NCI-H1436 (cell line): ENCODE measurements at regions not wholly inside any gene's neighbourhood (a gene's known extent, or its start where the extent isn't known, plus 50 kb on each side); places are given as distances from the start of the nearest gene placed in this dataset.

ENCODE experiments used
- DNase-seq: peaks from one replicate; lab custom pipeline; 2025; lab: John Stamatoyannopoulos, UW

DNA sequence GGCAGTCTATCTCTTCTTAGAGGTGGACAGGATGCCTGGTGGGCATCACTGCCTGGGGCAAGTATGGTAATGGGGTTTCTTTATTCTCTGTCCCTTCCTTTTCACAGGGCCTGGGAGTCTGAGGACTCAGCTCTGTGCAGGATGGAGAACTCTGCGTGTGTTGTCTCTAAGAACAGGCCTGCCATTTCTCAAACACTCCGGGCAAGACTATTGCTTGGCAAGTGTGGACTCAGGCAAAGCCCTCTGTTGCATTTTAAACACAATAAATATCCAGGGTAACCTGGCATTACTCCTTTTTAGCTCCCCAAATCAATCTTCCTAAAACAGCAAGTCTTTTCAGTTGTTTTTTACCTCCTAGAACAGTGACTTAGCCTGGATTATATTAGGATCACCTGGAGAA, 185.1 kb upstream of the ROPN1 start:
- DNase-seq: no peak

DNA sequence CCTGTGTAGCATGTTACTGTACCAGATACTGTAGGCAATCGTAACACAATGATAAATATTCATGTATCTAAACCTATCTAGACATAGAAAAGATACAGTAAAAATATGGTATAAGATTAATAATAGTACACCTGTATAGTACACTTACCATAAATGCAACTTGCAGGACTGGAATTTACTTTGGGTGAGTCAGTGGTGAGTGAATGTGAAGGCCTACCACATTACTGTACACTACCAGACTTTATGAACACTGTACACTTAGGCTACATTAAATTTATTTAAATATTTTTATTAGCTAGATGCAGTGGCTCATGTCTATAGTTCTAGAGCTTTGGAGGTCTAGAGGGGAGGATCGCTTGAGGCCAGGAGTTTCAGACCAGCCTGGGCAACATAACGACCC, 186.6 kb upstream of the ROPN1 start:
- DNase-seq: no peak

DNA sequence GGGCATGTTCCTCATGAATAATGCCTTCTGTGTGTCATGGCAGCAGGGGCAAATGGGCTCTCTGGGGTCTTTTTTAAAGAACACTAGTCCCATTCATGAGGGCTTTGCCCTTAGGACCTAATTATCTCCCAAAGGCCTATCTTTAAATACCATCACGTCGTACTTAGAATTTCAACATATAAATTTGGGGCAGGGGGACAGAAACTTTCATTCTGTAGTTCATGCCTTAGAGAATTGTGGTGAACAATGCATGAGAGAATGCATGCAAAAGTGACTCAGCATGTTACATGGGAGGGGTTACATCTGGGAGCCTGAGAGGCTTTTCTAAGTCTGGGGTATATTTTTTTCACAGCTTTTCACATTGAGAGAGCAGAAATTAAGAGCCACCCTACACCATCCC, 208.5 kb upstream of the ROPN1 start:
- DNase-seq: no peak

DNA sequence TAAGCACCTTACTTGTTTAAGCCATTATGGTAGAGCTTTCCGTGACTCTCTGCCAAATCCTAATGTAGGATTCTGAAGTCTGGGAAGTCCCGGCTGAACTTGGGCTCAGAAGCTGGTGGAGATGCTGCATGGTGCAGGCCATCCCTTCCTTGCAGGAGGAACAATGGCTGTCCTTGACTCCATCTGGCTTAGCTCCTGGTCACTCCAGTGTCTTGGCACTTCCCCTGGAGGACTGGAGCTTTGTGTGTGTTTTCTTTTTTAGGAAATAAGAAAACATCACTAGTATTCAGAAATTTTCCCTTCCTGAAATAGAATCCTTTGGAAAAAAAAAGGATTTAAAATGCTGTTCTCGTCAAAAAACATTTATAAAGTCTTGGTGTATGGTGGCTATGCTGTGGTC, 209.3 kb upstream of the ROPN1 start:
- no peak for DNase-seq

DNA sequence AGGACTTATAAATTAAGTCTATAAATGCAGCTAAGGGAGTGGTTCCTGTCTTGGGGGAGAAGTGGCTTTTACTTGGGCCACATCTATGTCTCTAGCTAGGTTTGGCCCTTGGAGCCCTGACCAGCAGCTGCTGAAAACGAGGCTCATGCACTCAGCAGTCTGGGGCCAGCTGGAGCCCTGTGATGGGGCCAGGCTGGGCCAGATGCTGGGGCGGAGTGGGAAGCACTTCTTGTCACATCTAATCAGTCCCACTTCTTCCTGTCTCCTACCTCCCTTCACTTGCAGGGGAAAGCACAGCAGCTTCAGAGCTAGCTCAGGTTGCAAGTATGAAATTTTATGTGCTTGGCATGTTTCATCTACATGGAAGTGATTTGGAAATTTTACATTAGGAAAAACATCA, 209.9 kb upstream of the ROPN1 start:
- no peak for DNase-seq

DNA sequence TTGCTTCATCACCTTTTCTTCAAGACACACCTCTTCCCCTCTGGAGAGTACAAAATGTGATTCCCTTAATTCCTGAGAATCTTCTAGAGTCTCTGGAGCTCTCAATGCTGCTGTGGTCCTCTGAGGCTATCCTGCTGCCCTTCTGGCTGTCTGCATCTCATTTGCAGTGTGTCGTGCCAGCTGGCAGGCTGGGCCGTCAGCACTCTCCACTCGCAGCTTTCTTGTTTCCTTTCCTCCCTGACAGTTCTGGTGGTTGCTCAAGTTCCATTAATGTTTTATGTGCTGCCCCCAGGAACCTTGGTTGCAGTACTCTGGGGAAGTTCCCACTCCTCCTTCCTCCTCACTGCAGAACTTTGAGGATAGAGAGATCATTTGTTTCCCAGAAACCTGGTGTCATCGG, 210.8 kb upstream of the ROPN1 start:
- no peak for DNase-seq

DNA sequence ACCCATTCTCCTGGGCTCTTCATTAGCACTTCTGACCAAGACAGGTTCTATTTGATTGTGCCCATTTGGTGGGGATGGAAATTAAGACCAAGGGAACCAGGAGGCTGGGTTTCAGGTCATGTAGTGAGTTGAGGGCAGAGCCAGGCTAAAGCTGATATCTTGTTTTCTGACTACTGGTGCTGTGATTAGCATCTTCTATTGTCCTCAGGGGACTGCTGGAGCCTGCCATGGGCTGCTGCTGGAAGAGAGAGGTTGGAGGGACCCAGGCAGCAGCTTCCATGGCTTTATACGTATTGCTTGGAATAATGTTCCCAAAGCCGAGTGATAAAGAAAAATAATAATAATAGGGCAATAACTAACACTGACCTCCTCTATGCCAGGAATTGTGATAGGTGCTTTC, 211.4 kb upstream of the ROPN1 start:
- DNase-seq: no peak

DNA sequence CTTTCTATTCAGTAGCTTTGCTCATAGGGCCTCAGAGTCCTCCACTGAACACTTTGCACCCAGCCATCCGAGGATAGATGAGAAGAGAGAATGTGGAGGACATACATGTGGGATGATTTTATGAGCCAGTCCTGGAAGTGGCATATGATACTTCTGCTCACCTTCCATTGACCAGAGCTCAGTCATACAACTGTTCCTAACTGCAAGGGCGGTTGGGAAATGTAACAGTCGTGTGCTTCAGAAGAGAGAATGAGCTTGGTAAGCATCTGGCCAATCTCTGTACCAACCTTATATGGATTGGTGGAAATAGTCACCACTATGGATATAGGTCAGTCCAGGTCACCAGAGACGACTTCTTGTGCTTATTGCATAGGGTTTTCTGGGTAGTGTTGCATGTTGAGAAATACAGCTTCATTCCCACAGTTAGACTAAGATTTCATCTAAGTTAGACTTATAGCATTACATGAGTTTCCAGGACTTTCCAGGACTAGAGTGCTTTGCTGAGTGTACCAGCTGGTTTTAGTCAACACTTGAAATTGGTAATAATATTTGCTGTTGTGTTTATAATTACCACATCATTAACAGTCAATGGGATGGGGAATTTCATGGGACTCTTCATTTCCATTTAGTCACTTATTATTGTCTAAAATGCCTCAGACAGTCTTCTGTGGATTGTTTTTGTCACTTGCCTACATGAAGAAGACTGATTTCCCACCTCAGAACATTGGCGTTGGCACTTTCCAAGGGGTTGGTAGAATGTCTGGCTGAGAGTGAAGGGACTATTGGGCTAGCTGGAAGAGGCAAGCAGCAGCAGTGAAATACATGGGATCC, 214.5 kb upstream of the ROPN1 start:
- no peak for DNase-seq

DNA sequence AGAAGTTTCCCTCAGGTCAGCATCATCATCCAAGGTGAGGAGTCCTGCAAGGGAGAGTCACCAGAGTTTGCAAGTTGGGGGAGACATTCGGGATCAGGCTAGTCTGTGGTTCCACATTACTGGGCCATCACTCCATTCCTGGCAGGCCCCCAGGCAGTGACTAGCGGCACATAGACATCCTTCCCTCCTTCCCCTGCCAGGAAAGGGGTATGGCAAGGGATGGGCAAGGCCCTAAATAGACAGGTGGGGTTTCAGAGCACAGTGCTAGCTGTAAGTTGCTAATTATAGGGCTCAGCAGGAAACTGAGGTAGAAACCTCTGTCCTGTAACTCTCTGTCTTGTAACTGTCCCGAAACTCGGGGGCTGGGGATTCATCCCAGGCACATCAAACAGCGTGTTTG, 215.2 kb upstream of the ROPN1 start:
- DNase-seq: no peak

DNA sequence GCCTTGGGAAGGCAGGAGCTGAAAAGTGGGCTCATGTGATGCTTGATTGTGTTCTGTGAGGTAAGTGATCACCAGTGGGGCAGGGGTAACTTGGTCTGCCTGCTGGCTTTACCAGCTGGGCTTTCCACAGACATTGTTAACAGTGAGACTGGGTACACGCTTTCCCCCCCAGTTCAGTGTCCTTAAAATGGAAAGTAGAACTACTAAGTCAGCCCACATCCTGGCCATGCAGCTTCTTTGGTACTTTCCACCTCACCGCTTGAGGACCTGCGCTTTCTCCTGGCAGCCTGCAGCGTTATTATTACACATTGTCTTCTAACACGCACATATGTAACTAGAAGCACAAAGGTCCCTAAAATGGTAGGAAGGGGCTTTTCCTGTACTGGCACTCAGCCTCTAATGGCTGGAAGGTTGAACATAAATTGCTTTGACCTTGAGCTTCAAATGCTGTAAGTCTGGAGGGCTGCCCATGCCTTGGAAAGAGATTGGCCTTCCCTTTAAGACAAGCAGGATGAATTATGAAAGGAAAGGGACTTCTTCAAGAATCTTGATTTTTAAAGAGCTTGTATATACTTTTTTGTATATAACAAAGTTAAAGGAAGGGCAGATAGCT, 216.1 kb upstream of the ROPN1 start:
- DNase-seq: no peak

DNA sequence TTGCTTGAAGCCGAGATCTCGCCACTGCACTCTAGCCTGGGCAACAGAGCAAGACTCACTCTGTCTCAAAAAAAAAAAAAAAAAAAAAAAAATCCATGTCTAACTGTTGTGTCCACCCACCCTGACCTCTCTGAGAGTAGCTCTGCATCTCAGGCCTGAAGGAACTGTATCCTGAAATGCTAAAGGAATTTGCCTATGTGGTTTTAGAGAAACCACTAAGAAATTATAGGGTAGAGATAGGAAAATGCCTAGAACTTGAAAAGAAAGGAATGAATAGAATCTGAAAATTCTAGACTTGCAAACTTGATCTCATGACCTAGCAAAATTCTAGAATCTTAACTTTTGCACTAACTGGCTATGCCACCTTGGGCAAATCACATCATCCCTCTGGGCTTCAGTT, 217.5 kb upstream of the ROPN1 start:
- no peak for DNase-seq

DNA sequence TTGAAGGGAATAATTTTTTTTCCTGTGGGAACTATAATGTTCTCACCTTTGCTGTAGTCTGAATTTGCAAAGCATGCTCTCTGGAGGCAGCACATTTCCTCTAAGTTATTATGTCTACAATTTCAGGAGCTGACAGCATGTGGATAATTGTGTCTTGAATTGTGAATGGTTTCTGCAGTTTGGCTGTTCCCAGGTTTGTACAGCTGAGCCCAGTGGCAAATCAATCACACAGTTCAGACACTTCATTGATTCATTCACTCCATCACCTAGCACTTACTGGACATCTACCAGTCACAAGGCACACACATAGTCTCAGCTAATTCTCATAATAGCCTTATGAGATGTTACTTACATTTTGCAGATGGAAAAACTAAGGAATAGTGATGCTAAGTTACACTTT, 219.0 kb upstream of the ROPN1 start:
- DNase-seq: no peak

DNA sequence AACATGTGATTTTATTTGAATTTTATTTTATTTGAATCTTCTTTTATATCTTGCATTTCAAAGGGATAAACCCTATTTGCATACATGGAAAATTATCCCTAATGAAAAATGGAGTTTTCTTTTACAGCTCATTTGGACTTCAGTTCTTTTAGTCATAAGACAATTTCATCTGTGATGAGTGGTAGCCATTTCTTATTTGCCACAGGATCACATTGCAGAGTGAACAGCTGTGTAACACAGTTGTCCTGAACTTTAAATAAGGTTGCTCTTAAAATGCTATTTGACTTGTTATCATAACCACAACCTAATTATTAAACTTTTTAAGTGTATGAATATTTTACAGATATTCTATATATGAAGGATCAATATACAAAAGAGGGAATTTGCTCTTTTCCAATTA, 221.7 kb upstream of the ROPN1 start:
- no peak for DNase-seq

DNA sequence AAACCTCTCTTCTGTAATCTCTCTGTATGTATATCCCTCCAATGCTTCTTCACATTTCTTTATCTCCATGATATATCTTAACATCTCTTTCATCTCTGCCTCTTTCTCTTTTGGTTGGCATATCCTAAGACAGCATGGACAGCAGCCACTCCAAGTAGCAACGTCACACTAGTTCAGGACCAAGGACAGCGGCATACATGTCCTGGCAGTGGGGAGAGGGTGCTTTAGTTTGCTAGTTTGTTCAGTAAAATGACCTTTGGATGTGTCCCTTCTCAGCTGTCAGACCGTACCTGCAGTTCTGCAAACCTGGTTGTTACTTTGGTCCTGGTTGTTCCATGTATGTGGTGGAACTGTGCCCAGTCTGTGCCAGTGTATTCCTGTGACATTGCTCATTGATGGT, 225.6 kb upstream of the ROPN1 start:
- DNase-seq: no peak

DNA sequence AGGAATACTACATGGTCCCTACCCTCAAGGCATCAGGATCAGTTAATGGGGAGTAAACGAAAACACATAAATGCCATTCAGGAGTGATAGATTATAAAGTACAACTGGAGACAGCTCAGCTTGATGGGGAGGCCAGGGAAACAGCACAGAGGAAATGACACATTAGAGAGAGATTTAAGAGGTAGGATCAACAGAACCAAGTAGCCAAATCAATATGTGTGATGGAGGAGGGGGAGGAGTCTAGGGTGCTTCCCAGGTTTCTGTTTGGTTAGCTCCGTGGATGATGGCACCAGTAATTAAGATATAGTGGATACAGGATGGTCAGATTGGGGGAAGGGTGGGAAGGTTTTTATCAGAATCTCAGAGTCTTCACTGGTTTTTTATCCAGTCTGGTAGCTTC, 229.5 kb upstream of the ROPN1 start:
- no peak for DNase-seq

DNA sequence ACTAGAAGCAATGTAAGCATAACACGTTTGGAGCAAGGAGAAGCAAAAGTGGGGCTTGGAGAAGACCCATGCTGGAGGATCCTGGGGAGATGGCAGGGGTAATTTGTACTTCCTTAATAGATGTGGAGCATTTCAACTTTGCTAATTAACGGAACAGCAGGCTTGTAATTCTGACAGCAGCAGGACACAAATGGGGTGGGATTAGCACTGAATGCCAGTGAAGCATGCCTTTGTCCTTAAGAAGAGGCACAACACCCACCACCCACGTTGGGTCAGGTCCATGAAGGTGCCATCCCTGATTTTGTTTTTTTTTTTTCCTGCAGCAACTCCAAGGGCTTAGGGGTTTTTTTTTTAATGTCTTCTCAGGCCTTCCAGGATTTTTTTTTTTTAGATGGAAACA, 231.9 kb upstream of the ROPN1 start:
- no peak for DNase-seq

DNA sequence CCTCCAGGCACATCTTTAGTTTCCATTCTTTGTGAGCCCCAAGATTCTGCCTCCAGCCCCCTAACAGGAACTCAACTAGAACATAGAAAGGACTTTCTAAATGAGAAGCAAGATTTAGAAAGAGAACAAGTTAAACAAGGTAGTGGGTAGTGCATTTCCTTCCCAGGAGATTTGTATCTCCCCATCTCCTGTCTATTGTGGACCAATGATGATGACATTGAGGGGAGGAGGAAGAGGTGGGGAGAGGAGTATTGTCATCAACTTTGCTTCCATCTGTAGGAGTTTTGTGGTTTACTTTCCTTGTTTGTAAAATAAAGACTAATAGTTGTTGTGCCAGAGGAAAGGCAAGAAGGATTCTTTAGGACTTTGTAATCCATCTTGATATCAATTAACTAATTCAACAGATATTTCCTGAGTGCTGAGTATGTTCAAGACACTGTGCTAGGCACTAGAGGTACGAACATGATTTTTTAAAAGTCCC, 235.3 kb upstream of the ROPN1 start:
- no peak for DNase-seq

DNA sequence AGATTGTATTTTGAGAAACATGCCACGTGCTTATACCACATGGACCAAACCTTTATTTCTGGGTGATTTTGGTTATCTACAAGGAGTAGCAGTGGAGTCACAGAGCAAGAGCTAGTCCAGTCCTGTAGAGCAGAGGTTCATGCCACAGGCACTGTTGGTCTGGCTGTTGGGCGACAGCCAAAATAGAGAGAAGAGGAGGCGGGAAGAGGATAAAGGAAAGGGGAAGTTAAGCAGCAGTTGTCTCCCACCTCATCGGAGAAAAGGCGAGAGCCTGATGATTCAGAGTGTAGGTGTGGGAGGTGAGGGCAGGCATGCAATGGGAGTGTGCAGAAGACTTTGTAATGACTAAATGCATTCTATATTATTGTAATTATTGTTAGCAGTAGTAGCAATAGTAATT, 237.5 kb upstream of the ROPN1 start:
- no peak for DNase-seq

DNA sequence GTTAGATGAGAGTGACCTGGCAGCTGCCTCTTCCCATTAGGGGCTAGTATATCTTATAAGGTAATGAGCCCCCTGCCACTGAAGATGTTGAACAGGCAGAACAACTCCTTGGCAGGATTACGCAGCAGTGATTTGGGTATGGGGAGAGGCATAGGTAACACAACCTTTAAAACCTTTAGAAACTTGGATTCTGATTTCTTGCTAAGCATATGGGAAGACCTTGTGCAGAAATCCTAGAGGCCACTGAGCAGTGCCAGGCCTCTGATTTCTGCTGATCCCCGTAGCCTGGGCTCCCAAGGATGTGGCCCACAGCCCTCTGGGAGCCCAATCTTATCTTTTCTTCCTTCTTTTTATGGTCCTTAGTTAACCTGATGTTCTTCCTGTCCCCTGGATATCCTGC, 237.9 kb upstream of the ROPN1 start:
- no peak for DNase-seq

DNA sequence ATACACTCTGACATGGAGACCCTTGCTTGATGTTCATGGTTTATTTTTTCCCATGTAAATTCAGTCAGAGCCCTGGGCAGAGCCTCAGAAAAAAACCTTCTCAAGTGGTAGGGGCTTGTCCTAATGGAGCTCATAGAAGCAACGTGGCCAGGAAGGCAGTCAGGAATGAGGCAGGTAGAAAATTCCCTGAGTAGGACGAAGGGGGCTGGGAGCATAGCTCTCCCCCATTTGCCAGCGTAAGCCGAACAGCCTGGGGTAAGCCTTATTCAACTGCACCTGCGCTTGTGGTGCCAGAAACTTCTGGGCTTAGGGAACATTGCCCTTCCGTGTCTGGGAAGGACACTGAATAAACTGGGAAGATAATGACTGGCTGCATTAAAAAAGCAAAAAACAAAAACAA, 238.5 kb upstream of the ROPN1 start:
- no peak for DNase-seq

DNA sequence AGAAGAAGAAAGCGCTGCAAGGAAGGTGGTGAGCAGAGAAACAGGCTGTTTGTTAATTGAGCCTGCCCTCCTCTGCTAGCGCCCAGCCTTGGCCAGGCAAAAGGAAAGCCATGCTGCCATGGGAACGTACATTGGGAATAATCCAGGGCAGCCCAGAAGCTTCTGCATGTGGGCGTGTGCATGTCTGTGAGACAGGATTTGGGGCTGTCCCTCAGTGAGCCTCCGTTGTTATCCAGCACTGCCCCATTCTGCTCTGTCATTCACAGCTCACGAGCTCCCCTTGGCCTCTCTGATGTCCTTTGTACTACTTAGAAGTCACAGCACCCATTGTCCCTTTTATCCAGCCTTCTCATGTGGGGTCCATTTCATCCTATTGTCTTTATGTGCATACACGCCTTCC, 239.1 kb upstream of the ROPN1 start:
- no peak for DNase-seq

DNA sequence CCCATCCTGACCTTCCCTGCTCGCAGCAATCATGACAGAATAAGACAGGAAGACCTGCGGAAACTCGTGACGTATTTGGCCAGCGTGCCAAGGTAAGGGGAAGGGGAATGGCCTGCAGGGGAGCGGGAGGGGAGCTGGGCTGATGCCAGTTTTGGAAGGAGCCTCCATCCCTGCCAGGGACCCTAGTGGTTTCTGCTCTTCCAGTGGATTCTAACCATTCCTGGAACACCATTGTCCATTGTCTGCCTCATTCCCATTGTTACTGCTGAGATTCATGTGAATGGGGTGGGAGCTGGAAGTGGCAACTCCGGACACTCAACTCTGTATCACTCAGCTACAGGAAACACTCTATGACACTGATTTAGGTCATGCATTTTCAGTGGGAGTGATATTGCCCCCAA, 242.9 kb upstream of the ROPN1 start:
- no peak for DNase-seq

DNA sequence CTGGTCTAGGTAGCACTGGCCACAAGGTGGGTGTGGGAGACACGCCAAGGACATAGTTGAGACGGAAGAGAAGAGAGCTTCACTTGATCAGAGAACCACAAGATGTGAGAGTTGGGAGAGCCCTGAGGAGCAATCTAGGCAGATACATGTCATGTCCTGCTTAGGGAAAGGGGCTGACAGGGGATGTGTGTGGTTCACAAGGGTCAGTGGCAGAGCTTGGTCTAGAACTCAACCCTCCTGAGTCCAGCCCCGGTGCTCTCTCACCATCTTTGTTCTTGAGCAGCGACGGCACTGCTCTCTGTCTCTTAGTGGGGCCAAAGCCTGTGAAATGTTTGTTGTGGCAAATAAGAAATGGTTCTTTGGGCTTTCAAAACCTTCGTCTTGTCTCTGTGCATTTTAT, 243.5 kb upstream of the ROPN1 start:
- no peak for DNase-seq
